Liver (tissue), 3 donors: ENCODE measurements at regions not wholly inside any gene's neighbourhood (a gene's known extent, or its start where the extent isn't known, plus 50 kb on each side); places are given as distances from the start of the nearest gene placed in this dataset.

Experiments
- CTCF ChIP-seq: fragments of 150-350 bp; IDR thresholded peaks from 2 replicates; pipeline ENCODE4 v1.5.1; 2017; ENCODE audit warnings: improper control_type of control experiment, low read depth, low read length; ENCODE audit not compliant: missing input control
- EGR1 ChIP-seq, 2 donors: IDR thresholded peaks; 2 replicates each; pipeline ENCODE4 v1.6.1; 2016 to 2018; ENCODE audit warnings: antibody characterized with exemption in 2 of 2, low read depth in 2 of 2
- GABPA ChIP-seq, 2 donors: IDR thresholded peaks in 1 of 2; conservative IDR thresholded peaks in 1 of 2; 2 replicates each; pipeline ENCODE4 v1.6.1; 2016; ENCODE audit warnings: antibody characterized with exemption in 2 of 2, mild to moderate bottlenecking in 1 of 2, moderate library complexity in 1 of 2
- TAF1 ChIP-seq: conservative IDR thresholded peaks from 2 replicates; pipeline ENCODE4 v1.6.1; 2016; ENCODE audit warnings: antibody characterized with exemption, mild to moderate bottlenecking
- ZBTB33 ChIP-seq: IDR thresholded peaks from 2 replicates; pipeline ENCODE4 v1.6.1; 2016; ENCODE audit warnings: antibody characterized with exemption
- donor health status: healthy.
- donor health status: healthy.

- no peak for TF ChIP-seq CTCF
- TF ChIP-seq TAF1, result no peak
- TF ChIP-seq EGR1 (IDR thresholded peaks at IDR 0.05; ENCODE audit: low read depth in 2 of 2), result no peak
- no peak for TF ChIP-seq GABPA (IDR thresholded peaks at IDR 0.05 in 1 of 2, conservative IDR thresholded peaks at IDR 0.05 in 1 of 2)
- no peak for TF ChIP-seq ZBTB33
Measured at GRCh38 chr13:112127564-112128330, 60.8 kb downstream of the SOX1 start.
